ENCODE measurements at regions not wholly inside any gene's neighbourhood (a gene's known extent, or its start where the extent isn't known, plus 50 kb on each side); places are given as distances from the start of the nearest gene placed in this dataset.
"Not testable (repeated sequence)": the region's sequence is repeated elsewhere in the genome, so short reads cannot be mapped to it uniquely, and the experiment has no call there.

DNA sequence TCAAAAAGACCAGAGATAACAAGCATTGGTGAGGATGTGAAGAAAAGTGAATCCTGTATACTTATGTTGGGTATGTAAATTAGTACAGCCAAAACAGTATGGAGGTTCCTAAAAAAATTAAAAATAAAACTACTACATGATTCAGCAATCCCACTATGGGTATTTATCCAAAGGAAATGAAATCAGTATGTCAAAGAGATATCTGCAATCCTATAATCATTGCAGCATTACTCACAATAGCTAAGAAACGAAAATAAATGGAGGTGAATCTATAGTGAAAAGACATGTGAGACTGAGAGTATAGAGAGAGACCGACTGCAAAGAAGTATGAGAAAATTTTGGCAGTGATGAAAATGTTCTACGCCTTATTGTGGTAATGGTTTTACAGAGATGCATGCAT is 139.2 kb upstream of the TMEM168 start:
- TF ChIP-seq, protein P1, sequence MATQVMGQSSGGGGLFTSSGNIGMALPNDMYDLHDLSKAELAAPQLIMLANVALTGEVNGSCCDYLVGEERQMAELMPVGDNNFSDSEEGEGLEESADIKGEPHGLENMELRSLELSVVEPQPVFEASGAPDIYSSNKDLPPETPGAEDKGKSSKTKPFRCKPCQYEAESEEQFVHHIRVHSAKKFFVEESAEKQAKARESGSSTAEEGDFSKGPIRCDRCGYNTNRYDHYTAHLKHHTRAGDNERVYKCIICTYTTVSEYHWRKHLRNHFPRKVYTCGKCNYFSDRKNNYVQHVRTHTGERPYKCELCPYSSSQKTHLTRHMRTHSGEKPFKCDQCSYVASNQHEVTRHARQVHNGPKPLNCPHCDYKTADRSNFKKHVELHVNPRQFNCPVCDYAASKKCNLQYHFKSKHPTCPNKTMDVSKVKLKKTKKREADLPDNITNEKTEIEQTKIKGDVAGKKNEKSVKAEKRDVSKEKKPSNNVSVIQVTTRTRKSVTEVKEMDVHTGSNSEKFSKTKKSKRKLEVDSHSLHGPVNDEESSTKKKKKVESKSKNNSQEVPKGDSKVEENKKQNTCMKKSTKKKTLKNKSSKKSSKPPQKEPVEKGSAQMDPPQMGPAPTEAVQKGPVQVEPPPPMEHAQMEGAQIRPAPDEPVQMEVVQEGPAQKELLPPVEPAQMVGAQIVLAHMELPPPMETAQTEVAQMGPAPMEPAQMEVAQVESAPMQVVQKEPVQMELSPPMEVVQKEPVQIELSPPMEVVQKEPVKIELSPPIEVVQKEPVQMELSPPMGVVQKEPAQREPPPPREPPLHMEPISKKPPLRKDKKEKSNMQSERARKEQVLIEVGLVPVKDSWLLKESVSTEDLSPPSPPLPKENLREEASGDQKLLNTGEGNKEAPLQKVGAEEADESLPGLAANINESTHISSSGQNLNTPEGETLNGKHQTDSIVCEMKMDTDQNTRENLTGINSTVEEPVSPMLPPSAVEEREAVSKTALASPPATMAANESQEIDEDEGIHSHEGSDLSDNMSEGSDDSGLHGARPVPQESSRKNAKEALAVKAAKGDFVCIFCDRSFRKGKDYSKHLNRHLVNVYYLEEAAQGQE (IDR thresholded peaks at IDR 0.05; ENCODE audit: insufficient replicate concordance, low read depth): no peak
- TF ChIP-seq POLR2AphosphoS5 (IDR thresholded peaks at IDR 0.05; ENCODE audit: low read depth) (no peak), GABPA (IDR thresholded peaks at IDR 0.05; ENCODE audit: low read depth) (no peak), SPI1 (IDR thresholded peaks at IDR 0.05; ENCODE audit: borderline replicate concordance, low read depth) (no peak)
- TF ChIP-seq, protein P2, sequence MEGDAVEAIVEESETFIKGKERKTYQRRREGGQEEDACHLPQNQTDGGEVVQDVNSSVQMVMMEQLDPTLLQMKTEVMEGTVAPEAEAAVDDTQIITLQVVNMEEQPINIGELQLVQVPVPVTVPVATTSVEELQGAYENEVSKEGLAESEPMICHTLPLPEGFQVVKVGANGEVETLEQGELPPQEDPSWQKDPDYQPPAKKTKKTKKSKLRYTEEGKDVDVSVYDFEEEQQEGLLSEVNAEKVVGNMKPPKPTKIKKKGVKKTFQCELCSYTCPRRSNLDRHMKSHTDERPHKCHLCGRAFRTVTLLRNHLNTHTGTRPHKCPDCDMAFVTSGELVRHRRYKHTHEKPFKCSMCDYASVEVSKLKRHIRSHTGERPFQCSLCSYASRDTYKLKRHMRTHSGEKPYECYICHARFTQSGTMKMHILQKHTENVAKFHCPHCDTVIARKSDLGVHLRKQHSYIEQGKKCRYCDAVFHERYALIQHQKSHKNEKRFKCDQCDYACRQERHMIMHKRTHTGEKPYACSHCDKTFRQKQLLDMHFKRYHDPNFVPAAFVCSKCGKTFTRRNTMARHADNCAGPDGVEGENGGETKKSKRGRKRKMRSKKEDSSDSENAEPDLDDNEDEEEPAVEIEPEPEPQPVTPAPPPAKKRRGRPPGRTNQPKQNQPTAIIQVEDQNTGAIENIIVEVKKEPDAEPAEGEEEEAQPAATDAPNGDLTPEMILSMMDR (IDR thresholded peaks at IDR 0.05; ENCODE audit: insufficient read depth, low read length): no peak
- H3K4me3 ChIP-seq (replicated peaks; ENCODE audit: insufficient read depth, low read length): no peak overlapping the region
- no peak overlapping the region for H3K27ac ChIP-seq (replicated peaks)
- DNase-seq (ENCODE audit: low read depth in 1 of 2, low spot score in 1 of 2): no peak
- H3K27me3 ChIP-seq (ENCODE audit: insufficient read depth, poor library complexity, severe bottlenecking): no peaks in the 10 kb centered on the region

GRCh38 chr7:112926018-112926417 is 135.8 kb upstream of the TMEM168 start:
- Histone ChIP-seq H3K27ac (replicated peaks) (no peak overlapping the region), H3K4me3 (replicated peaks; ENCODE audit: insufficient read depth, low read length) (no peak overlapping the region), H3K27me3 (ENCODE audit: insufficient read depth, poor library complexity, severe bottlenecking) (no peaks in the 10 kb centered on the region)
- TF ChIP-seq, protein P2 (IDR thresholded peaks at IDR 0.05; ENCODE audit: insufficient read depth, low read length): no peak
- TF ChIP-seq, protein P1 (IDR thresholded peaks at IDR 0.05; ENCODE audit: insufficient replicate concordance, low read depth): no peak
- TF ChIP-seq GABPA (IDR thresholded peaks at IDR 0.05; ENCODE audit: low read depth) (no peak), SPI1 (IDR thresholded peaks at IDR 0.05; ENCODE audit: borderline replicate concordance, low read depth) (no peak), POLR2AphosphoS5 (IDR thresholded peaks at IDR 0.05; ENCODE audit: low read depth) (no peak)
- no peak for DNase-seq (ENCODE audit: low read depth in 1 of 2, low spot score in 1 of 2)

DNA sequence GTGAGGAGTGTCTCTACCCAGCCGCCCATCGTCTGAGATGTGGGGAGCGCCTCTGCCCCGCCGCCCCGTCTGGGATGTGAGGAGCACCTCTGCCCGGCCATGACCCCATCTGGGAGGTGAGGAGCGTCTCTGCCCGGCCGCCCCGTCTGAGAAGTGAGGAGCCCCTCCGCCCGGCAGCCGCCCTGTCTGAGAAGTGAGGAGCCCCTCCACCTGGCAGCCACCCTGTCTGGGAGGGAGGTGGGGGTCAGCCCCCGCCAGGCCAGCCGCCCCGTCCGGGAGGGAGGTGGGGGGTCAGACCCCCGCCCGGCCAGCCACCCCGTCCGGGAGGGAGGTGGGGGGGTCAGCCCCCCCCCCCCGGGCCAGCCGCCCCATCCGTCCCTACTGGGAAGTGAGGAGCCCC is 132.4 kb upstream of the TMEM168 start:
- H3K4me3 ChIP-seq (replicated peaks; ENCODE audit: insufficient read depth, low read length); DNase-seq (ENCODE audit: low read depth in 1 of 2, low spot score in 1 of 2); H3K27ac ChIP-seq (replicated peaks); H3K27me3 ChIP-seq (ENCODE audit: insufficient read depth, poor library complexity, severe bottlenecking): not testable (repeated sequence)

GRCh38 chr7:112916431-112916830 is 126.2 kb upstream of the TMEM168 start:
- not testable (repeated sequence) for H3K27me3 ChIP-seq (ENCODE audit: insufficient read depth, poor library complexity, severe bottlenecking); H3K27ac ChIP-seq (replicated peaks); DNase-seq (ENCODE audit: low read depth in 1 of 2, low spot score in 1 of 2); H3K4me3 ChIP-seq (replicated peaks; ENCODE audit: insufficient read depth, low read length)

- TF ChIP-seq SPI1 (IDR thresholded peaks at IDR 0.05; ENCODE audit: borderline replicate concordance, low read depth): no peak
- no peak for TF ChIP-seq GABPA (IDR thresholded peaks at IDR 0.05; ENCODE audit: low read depth)
- TF ChIP-seq, protein P1 (IDR thresholded peaks at IDR 0.05; ENCODE audit: insufficient replicate concordance, low read depth): no peak
- TF ChIP-seq POLR2AphosphoS5 (IDR thresholded peaks at IDR 0.05; ENCODE audit: low read depth): no peak
- TF ChIP-seq, protein P2 (IDR thresholded peaks at IDR 0.05; ENCODE audit: insufficient read depth, low read length): no peak
- Histone ChIP-seq H3K4me3 (replicated peaks; ENCODE audit: insufficient read depth, low read length) (no peak overlapping the region), H3K27ac (replicated peaks) (no peak overlapping the region), H3K27me3 (ENCODE audit: insufficient read depth, poor library complexity, severe bottlenecking) (no peaks in the 10 kb centered on the region)
- no peak for DNase-seq (ENCODE audit: low read depth in 1 of 2, low spot score in 1 of 2)
Observed at GRCh38 chr7:112908086-112908485, 117.9 kb upstream of the TMEM168 start.
